ENCODE measurements at regions not wholly inside any gene's neighbourhood (a gene's known extent, or its start where the extent isn't known, plus 50 kb on each side); places are given as distances from the start of the nearest gene placed in this dataset.

DNA sequence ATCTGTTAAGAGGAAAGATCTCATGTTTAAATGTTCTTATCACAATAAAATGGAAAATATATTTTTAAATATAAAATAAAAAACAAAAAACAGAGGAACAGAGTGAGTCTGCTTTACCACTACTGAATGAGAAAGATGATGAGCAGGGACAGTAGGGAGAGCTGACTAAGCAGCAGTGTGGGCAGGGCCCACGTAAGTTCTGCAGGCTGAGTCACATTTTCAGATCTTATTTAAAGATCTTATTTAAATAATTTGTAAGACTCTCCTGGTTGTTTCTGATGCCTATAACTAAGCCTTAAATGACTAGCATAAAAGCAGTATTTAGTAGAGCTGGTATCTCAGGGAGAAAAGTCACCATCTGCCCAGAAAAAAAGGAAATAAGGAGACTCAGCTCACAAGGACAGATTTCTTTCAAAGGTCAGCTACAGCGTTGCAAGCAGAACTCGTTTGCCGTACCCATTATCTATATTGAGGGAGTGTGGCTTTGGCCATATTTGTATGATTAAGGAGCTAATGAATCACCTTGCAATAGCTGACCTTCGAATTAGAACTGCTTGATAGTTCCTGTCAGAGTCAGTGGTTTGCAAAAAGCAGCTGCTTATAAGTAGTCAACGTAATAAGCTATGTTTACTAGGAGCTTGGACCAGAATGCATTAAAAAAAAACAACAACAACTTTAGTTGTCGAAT lies 322.1 kb upstream of the CHAC2 start:
- Histone ChIP-seq H3K27me3 (no peaks in the 10 kb centered on the region), H3K9me3 (no peaks in the 10 kb centered on the region), H3K4me3 (no peak overlapping the region), H3K27ac (no peak overlapping the region), H3K4me1 (no peaks in the 10 kb centered on the region), H3K36me3 (no peaks in the 10 kb centered on the region)
- DNase-seq = no peak
- no peak for TF ChIP-seq POLR2A (IDR thresholded peaks at IDR 0.05)
- TF ChIP-seq, protein P1, sequence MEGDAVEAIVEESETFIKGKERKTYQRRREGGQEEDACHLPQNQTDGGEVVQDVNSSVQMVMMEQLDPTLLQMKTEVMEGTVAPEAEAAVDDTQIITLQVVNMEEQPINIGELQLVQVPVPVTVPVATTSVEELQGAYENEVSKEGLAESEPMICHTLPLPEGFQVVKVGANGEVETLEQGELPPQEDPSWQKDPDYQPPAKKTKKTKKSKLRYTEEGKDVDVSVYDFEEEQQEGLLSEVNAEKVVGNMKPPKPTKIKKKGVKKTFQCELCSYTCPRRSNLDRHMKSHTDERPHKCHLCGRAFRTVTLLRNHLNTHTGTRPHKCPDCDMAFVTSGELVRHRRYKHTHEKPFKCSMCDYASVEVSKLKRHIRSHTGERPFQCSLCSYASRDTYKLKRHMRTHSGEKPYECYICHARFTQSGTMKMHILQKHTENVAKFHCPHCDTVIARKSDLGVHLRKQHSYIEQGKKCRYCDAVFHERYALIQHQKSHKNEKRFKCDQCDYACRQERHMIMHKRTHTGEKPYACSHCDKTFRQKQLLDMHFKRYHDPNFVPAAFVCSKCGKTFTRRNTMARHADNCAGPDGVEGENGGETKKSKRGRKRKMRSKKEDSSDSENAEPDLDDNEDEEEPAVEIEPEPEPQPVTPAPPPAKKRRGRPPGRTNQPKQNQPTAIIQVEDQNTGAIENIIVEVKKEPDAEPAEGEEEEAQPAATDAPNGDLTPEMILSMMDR (IDR thresholded peaks at IDR 0.05) = no peak
- intact Hi-C loops (cut with DNase I; ENCODE audit: low total_unique reads) = no loop called here

DNA sequence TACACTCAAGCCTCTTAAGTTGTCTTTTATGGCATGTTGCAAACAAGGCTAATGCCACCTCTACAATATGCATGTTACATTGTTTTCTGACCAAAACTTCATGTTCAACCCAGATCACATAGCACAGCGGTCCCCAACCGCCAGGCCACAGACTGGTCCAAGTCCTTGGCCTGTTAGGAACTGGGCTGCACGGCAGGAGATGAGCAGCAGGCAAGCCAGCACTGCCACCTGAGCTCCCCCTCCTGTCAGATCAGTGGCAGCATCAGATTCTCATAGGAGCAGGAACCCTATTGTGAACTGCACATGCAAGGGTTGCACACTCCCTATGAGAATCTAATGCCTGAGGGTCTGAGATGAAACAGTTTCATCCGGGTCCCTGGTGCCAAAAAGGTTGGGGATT lies 324.8 kb upstream of the CHAC2 start:
- H3K9me3 ChIP-seq = no peaks in the 10 kb centered on the region
- H3K4me3 ChIP-seq = no peak overlapping the region
- DNase-seq = no peak
- intact Hi-C loops (cut with DNase I; ENCODE audit: low total_unique reads) = no loop called here
- no peak overlapping the region for H3K27ac ChIP-seq
- H3K36me3 ChIP-seq = no peaks in the 10 kb centered on the region
- no peaks in the 10 kb centered on the region for H3K4me1 ChIP-seq
- TF ChIP-seq, protein P1 (IDR thresholded peaks at IDR 0.05) = no peak
- TF ChIP-seq POLR2A (IDR thresholded peaks at IDR 0.05) = no peak
- no peaks in the 10 kb centered on the region for H3K27me3 ChIP-seq

DNA sequence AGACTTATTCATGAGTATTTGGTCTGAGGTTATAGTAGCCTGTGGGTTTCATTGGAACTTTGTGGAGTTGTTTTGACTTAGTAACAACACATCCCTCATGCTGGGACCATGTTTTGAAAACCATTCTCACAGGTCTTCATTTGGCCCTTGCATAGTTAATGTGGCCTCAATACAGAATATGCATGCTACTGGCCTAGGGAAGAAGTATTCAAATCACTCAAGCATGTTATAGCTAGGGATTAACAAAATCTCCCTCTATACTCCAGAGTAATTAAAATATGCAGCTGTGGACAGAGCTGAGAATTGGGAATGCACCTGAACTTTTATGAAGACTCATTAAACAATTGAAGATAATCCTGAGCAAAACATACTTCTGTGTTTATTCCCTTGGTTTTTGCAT lies 325.5 kb upstream of the CHAC2 start:
- Histone ChIP-seq H3K9me3 (no peaks in the 10 kb centered on the region), H3K4me1 (no peaks in the 10 kb centered on the region), H3K4me3 (no peak overlapping the region), H3K27me3 (no peaks in the 10 kb centered on the region), H3K36me3 (no peaks in the 10 kb centered on the region), H3K27ac (no peak overlapping the region)
- intact Hi-C loops (cut with DNase I; ENCODE audit: low total_unique reads) = no loop called here
- no peak for DNase-seq
- TF ChIP-seq, protein P1 (IDR thresholded peaks at IDR 0.05) = no peak
- no peak for TF ChIP-seq POLR2A (IDR thresholded peaks at IDR 0.05)

DNA sequence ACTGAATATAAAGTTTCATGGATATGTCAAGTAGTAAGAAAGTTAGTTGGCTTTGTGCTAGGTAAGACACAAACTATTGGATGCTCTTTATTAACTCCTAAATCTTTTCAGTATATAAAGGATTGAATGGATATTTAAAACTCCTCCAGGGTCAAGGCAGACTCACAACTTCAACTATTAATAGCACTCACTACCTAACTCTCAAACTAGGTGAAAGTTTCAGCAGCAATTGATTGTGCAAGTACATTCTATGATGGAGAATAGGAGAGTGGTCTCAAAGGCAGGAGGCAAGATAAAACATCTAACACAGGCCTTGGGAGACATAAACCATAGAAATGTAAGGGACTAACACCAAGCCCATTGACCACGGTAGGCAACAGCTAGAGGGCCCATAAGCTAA lies 328.9 kb upstream of the CHAC2 start:
- DNase-seq = no peak
- Histone ChIP-seq H3K27me3 (no peaks in the 10 kb centered on the region), H3K27ac (no peak overlapping the region), H3K36me3 (no peaks in the 10 kb centered on the region), H3K4me3 (no peak overlapping the region), H3K9me3 (no peaks in the 10 kb centered on the region), H3K4me1 (no peaks in the 10 kb centered on the region)
- intact Hi-C loops (cut with DNase I; ENCODE audit: low total_unique reads) = no loop called here
- TF ChIP-seq, protein P1 (IDR thresholded peaks at IDR 0.05) = no peak
- no peak for TF ChIP-seq POLR2A (IDR thresholded peaks at IDR 0.05)

DNA sequence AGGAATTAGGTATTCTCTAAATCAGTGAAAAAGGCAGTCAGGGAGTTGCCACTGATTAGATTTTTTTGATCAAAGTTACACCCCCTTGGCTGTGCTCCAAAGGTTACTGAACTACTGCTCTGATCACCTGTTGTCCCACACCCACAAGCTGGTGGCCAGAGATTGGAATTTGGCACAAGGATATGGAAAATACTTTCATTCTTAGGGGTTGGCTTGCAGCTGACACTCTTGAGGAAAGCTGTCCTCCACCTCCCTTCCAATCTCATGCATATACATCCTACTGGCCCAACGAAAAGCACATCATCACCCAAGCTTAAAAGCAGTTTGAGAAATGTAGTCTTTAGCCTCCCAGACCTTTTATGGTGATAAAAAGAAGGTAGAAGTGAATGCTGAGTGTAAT lies 329.5 kb upstream of the CHAC2 start:
- Histone ChIP-seq H3K4me3 (no peak overlapping the region), H3K36me3 (no peaks in the 10 kb centered on the region), H3K4me1 (no peaks in the 10 kb centered on the region), H3K27ac (no peak overlapping the region), H3K27me3 (no peaks in the 10 kb centered on the region), H3K9me3 (no peaks in the 10 kb centered on the region)
- DNase-seq = no peak
- intact Hi-C loops (cut with DNase I; ENCODE audit: low total_unique reads) = no loop called here
- TF ChIP-seq, protein P1 (IDR thresholded peaks at IDR 0.05) = no peak
- no peak for TF ChIP-seq POLR2A (IDR thresholded peaks at IDR 0.05)
